ENCODE measurements at regions not wholly inside any gene's neighbourhood (a gene's known extent, or its start where the extent isn't known, plus 50 kb on each side); places are given as distances from the start of the nearest gene placed in this dataset.

DNA sequence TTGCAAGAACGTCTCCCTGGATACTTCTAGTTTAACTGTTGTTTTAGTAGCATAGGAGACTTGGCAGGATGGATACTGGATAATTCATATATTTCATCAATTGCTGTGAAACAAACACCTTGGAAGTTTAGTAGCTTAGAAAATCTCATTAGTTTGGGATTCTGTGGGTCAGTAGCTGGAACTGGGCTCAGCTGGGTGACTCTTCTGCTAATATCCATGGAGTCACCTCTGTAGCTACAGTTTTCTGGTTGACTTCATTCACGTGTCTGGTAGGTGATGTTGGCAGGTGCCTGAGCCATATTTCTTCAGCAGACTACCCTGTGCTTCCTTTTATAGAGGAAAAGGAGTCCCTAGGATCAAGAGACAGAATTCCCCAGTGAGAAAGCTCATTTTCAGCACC is 208.9 kb upstream of the PFKP start:
- no peak for DNase-seq (ENCODE audit: low read depth)

DNA sequence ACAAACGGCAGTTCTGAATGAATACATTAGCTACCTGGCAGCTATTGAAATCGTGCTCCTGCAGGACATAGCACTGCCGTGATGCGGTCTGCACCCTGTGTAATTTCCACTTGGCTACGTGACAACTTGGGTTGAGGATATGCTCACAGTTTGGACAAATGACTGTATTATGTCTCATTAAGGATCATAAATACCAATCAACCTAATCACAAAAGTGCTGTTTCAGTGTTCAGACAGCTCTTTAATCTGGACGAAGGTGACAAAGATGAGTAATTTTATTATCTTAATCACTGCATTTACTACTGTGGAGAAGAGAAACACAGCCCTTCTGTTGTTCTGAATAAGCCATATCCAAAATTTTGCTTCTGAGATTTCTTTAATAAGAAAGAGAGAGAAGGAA is 210.8 kb upstream of the PFKP start:
- no peak for DNase-seq (ENCODE audit: low read depth)

DNA sequence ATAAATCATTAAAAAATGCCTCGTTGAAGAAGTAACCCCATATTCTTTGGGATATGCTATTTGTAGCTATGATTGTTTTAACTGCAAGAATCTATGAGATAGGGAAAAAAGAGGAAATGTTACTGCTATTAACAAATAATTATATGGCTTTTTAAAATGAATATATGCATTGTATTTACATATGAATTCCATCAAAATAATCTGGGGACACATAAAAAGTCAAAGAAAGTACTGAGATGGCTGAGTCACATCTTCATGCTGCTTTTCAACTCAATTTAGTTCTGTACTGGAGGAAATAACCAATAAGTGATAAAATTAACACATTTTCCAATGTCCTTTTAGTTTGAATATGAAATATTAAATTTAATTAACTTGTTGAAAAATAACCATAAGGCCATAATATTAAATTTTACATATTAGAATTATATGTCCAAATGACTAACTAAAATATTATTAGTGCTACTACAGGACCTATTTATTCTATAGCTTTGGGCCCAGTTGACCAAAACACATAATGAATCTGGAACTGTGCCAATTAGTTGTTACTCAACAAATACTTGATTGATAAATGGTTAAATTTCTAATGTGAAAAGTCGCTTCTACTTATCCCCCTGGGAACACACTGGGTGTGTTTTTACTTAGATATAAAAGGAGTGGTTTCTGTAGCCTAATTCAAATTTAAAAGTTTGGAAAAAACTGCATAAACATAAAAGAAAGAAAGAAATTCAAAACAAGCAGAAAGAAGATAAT is 214.6 kb upstream of the PFKP start:
- no peak for DNase-seq (ENCODE audit: low read depth)

DNA sequence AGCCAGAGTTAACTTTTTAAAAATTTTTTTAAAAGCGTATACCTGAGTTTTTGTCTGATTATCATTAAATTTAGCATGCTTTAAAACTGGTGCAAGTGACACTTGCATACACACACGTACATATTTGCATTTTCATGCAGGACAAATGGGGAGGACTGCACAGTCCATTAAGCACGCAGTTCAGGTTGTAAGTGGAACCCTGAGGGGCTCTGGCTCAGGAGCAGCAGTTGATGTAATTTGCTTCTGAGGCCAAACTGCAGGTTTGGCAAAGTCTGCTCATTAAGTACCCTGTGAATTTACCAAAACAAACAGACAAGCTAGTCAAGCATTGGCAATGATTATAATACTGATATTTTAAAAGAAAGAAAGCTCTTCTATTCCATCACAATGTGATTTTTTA is 215.8 kb upstream of the PFKP start:
- DNase-seq (ENCODE audit: low read depth): no peak

DNA sequence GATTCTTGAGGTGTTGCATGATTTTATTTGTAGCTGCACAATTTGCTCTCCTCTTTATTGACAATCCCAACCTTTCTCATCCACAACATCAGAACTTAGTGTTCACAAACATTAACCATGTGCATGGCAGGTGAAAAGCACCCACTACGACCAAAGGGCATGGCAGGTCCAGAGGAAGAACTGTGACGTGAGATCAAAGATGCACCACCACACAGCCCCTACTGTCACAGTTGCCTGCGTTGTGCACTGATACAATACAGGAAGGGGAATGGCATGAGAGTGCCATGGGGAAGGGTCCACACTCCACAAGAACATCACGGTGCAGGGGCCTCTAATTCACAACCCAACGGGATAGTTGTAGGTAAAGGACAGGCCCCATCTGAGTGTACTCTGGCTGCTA is 217.1 kb upstream of the PFKP start:
- DNase-seq (ENCODE audit: low read depth): no peak

DNA sequence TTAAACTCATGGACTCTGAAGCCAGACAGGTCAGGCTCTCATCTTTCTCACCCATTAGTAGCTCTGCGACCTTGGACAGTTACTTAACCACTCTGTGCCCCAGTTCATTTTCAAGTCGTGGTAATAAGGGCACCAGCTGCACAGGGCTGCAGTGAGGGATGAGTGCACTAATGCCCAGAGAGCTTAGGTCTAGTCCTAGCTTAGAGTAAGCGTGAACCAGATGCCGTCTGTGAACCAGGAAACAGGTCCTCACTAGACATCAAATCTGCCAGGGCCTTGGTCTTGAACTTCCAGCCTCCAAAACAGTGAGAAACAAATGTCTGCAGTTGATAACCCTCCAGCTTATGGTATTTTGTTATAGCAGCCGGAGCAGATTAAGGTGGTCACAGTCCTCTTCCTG is 222.4 kb upstream of the PFKP start:
- DNase-seq (ENCODE audit: low read depth): no peak

DNA sequence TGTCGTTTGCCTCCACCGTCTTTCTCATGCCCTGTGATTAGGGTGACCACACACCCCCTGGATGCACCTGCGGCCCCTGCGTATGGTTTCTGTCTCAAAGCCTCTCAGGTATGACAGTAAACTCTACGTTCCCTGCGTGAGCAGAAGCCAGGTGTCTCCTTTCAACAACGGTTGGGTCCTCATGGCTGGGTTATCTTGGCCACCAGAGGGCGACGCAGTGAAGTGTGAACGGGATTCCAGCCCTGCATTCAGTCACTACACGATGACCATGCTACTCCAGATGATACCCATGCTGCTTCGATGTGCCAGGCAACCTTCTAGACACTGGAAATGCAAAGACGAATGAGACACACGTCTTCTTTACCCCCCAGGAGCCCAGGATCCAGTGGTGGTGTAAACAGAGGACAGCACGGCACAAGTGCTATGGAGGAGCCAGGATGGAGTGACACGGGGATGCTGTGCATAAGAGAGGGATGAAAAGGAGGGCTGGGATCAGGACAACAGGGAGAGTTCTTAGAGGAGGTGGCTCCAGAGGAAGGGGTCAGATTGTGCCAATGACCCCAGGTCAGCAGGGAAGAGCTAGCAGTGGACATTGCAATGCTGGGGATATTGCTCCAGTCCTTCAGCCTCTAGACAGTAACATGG is 228.1 kb upstream of the PFKP start:
- DNase-seq (ENCODE audit: low read depth): peak; percentile 3

DNA sequence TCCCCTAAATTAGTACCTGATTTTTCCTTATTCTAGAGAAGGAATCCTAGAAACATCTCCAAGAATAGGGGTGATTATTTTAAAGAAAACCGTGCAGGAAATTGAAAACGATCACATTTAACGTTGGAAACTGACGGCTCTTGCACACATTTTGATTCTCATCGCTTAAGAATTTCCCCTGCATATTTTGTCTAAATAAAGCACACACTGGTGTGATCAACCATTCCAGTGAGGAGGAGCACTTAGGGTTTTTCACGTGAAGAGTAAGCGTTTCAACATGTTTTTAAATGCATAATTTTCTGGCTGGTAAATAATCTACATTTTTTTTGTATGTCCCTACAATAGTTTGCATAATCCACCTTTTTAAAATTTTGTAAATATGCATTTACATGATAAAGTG is 229.7 kb upstream of the PFKP start:
- DNase-seq (ENCODE audit: low read depth): no peak

DNA sequence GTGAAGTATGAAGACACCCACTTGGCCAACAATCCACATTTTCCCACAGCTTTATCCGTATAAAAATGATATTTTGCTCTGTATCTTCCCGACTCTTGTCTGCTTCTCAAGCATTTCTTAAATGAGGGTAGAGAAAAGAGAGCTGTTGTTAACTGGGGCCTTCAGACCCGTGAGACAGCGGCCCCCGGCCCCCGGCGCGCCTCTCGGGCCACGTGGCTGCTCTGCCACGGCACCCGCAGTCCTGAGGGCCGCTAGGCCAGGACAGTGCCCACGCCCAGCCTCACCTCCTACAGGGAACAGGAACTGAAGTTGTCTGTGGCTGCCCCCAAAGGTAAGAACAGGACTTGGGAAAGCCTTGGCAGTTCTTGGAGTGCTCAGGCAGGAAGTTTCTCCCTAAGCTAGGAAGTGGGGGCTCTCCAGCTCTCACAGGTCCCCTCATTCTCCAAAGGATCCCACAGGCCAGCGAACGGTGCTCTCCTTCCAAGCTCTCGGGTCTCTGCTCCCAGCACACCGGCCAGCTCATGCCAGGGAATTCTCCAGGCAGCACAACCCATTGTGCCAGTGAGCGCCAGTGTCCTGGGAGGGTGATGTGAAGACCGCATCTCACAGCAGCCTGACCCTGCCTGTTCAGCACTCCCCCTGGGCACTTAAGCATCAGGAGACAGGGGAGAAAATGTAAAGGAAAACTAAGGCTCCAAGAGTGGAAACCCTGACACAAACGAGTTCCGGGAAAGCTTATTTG is 230.3 kb upstream of the PFKP start:
- DNase-seq (ENCODE audit: low read depth): no peak

DNA sequence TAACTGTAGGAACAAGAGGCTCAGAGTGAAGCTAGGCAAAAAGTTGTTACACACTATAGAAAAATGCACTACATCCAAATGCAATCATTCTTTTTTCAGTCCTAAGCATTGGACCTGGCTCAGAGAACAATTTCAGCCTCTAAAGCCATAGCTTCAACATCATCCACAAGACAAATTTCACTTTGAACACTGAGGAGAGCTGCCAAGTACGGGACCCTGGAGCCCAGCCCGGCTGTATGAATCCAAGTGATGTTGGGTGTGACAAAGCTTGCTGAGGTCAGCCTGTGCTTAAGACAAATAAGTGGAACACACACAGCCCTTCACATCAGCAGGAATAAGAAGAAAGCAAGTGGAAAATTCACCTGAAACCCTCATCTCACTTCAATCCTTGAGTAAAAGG is 233.1 kb upstream of the PFKP start:
- DNase-seq (ENCODE audit: low read depth): no peak

DNA sequence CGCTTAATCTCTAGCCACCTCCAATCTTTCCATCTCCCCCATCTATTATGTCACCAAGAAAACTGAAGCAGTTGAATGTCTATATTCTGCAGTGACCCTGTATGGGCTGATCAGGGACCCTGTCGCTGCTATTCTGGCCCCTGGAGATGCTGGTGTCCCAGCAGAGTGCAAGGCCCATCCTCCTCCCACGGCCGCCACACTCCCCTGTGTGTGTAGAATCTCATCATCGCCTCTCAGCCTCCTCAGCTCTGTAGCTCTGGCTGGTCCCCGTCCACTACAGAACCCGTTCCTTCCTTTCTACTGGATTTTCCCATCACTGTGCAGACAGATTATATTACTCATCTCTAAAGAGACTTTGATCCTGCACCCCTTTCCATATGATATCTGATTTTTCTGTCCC is 235.8 kb upstream of the PFKP start:
- DNase-seq (ENCODE audit: low read depth): no peak

DNA sequence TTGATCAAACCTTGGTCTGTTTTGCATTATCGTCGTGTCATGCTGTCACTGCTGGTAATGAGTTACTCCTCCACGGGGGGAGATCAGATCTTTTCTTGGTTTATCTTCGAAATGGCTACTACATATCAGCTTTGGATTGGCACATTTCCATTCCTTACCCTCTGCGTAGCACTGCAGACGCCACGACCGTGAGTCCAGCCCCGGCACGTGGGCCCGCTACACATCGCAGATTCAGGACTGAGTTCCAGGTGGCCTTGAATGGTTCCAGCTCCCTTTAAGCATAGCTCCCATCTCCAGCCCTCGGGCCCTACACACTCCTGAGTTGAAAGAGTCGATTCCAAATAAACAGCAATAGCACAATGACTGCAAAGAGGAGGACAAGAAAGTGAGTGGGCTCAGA is 238.6 kb upstream of the PFKP start:
- no peak for DNase-seq (ENCODE audit: low read depth)

DNA sequence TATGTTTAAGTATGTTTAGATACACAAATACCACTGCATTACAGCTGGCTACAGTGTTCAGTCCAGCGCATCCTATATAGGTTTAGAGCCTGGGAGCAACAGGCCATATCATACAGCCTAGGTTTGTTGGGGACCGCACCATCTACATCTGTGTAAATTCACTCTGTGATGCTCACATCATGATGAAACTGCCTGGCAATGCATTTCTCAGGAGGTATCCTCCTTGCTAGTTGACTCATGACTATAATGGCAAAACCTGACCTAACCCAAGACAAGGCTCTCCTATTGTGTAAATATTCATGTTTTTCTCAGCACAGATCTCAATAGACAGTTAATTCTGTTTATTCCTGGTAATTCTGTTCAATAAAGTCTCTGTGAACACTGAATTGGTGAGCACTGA is 240.7 kb upstream of the PFKP start:
- no peak for DNase-seq (ENCODE audit: low read depth)

DNA sequence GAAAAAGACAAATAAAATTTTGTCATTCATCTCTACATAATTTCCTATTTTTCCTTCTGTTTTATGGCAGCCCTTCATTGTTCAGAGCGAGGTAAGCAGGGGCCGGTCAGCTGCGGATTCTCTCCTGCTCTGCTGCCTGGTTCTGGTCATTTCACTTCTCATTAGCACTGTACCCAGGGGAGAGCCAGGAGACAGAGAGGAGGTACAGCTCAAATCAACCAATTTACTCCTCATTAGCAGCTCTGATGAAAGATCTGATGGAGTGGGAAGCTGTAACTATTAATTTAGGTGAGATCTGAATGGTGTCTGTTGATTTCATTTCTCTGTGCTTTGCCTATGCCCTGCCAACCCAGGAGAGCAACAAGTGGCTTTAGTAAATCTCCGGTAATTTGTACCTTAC is 241.5 kb upstream of the PFKP start:
- DNase-seq (ENCODE audit: low read depth): no peak

DNA sequence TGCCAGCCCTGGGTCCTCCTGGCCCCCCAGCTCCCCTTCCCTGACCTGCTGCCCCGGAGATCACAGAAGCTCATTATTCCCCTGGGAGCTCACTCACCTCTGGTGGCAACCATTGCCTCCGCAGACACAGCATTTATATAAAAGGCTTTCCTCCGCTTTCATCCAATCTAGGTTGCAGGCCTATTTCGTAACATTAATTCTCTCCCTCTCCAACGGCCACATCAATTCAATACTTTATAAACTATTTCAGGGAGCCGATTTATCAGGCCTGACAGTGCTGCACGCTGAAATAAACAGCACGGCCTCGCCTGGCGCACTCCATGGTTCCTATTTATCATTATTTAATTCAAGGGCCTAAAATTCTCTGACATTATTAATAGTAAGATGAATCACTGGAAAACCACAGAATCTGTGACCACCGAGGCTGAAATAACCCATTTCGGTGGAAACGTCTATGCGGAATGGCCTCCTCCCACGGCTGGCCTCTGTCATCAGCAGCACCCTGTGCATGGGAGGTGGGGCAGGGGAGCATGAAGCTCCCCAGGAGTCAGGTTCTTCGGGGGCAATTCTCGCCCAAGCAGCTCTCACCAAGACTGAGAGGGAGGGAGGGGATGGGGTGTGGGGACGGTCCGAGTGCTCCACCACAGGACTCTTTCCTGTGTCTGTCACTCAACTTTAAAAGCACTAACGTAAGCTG is 249.3 kb upstream of the PFKP start:
- DNase-seq (ENCODE audit: low read depth): no peak

DNA sequence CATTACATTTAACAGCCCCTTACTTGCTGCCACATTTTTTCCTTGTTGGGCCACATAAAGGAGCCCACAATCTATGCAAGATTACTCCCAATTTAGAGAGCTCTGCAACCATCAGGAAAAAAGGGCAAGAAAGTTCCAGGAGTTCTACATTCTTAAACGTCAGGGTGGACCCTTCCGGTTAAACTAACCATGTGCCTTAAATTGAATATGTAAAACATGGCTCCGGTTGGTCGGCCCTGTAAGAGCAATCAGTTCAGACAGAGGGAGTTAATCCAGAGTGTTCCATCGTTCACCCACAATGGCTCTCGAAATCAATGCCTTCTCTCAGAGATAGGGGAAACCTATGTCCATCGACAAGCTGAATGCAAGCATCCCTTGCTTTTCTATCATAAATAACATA is 253.7 kb upstream of the PFKP start:
- DNase-seq (ENCODE audit: low read depth): no peak

DNA sequence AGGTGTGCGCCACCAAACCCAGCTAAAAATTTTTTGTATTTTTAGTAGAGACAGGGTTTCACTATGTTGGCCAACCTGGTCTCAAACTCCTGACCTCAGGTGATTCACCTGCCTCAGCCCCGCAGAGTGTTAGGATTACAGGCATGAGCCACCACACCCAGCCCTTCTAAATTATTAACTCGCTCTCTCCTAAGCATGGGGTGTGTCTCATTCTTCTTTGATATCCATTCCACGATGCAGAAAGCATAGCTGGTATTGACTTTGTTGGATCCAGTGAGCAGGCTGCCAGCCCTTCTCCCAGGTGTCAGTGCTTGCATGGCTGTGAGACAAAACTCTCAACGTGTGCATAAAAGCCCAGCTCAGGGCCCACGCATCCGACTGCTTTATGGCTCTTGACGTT is 254.1 kb upstream of the PFKP start:
- no peak for DNase-seq (ENCODE audit: low read depth)

DNA sequence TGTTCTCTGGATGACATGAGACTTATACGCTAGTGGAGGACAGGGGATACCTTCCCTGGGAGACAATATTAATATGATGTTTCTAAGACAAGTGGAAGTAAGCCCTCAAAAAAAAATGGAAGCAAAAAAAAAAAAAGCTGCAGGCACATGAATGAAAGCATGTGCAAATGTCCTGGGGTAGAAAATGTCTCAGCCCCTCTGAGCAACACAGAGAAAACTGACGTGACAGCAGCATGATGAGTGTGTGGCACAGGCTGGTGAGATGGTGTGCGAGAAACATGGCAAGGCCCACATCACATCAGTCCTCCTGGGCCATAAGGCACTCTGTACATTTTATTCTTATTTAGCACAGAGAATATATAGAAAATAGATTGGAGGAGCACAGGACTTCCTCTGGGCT is 254.7 kb upstream of the PFKP start:
- DNase-seq (ENCODE audit: low read depth): no peak

DNA sequence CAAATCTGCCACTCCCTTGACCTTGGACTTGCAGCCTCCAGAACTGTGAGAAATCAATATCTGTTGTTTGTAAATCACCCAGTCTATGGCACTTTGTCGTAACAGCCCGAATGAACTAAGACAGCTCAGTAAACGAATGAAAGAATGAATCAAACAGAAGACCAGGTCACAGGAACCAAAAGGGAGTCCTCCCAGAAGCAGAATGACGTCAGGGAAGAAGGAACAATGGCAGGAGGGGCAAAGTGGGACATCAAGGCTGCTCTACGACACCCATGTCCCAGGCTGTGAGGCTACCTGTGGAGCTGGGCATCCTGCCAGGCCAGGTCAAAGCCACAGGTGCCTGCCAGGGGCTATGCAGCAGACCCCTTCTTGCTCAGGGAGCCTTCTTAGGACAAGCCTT is 267.2 kb upstream of the PFKP start:
- DNase-seq (ENCODE audit: low read depth): no peak

DNA sequence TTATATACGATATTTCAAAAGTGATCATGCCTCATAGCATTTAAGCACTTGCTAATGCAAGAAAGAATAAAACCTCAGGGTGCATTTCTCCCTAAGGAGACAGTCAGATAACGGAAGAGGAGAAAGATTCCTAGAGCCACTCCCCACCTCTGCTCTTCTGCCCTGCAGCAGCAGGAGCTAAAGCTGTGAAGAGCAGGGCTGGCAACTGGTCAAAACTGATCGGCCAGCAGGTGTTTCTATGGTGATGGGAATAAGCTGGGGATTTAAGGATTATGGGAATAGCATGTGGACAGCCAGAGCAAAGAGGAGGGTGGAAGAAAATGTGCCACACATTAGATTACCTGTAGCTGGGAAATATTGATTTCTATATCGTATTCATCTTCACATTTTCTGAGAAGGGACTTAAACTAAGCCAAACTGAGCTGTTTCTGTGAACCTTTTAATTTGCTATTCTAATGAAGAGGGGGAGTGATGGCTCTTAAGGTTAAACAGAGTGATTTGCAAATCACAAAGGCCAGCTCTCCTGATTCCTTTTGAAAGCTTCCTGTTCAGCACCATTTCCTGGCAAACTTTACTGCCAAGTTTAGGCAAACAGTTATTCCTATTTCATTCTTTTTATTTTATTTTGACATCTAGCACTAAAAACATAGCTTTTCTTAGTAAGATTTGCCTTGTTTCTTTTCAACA is 268.9 kb upstream of the PFKP start:
- DNase-seq (ENCODE audit: low read depth): no peak

DNA sequence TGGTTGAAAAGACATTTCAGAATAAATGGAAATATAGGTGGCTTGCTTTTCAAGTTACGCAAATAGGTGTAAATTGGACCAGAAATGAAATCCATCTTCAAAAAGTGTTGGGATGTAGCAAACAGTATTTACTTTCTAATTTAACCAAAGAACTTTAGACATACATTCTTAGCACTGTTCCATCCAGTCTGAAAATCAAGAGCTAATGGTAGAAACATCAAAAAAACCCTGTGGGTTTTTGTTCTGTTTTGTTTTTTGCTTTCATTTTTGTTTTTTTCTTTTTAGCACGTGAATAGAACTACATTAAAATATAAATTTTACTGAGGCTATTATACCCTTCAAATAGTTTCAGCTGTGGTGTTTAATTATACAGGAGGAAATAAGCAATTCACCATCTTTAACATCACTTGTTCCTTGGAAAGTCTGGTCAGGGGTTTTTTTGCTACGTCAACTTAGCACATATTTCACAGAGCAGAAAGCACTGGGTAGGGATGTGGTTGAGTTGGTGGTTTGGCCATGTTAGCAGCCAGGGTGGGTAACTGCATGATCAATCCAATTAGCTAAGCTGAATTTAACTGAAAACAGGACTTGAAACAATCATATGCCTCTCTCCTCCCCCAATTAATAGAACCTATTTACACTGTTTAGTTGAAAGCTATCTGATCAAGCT is 275.4 kb upstream of the PFKP start:
- DNase-seq (ENCODE audit: low read depth): no peak
